Cardiac fibroblast (primary cell): ENCODE measurements at regions not wholly inside any gene's neighbourhood (a gene's known extent, or its start where the extent isn't known, plus 50 kb on each side); places are given as distances from the start of the nearest gene placed in this dataset.
A peak's percentile ranks its signal among the peaks of the same experiment; 100 is the strongest.

Experiments used
- DNase-seq, 2 donors: peaks; one replicate each; pipeline versions ENCODE4 v3.0.0 to v3.0.0-alpha.2; 2010; ENCODE audit warnings: low read depth in 2 of 2
- H3K4me3 ChIP-seq, 2 donors: replicated peaks in 1 of 2; 1 replicate in 1 of 2; 2 replicates in 1 of 2; pipeline ENCODE4 v1.5.1; 2011; ENCODE audit warnings: low read depth in 2 of 2, low read length in 2 of 2, mild to moderate bottlenecking in 2 of 2, moderate library complexity in 1 of 2
- CTCF ChIP-seq: IDR thresholded peaks from one replicate; pipeline ENCODE4 v1.5.1; 2011; ENCODE audit warnings: low read depth, mild to moderate bottlenecking, low read length, inconsistent platforms

DNA sequence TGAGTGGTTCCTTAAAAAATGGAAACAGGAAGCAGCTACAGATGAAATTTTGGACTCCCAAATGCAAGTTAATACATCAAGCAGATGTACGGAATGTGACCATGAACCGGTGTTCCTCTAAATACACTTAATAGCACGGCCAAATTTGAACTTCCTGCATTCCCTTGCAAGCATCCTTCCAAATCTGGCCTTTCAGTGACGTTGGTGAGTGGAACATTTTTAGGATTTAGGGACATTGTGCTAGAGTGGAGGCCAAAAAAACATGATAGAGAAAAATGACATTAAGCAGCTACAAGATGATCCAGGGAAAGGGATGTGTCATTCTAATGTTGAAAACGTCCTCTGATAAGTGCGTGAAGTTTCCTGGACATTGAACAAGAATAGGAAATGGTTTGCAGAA is 62.1 kb downstream of the CTAGE1 start:
- DNase-seq: peak in 1 of 2 donors; percentile 71
- no peak overlapping the region for H3K4me3 ChIP-seq
- TF ChIP-seq CTCF: no peak

GRCh38 chr18:22355069-22355468 is 62.6 kb downstream of the CTAGE1 start:
- H3K4me3 ChIP-seq: no peak overlapping the region
- TF ChIP-seq CTCF: no peak
- peak in 1 of 2 donors; percentile 28 for DNase-seq

DNA sequence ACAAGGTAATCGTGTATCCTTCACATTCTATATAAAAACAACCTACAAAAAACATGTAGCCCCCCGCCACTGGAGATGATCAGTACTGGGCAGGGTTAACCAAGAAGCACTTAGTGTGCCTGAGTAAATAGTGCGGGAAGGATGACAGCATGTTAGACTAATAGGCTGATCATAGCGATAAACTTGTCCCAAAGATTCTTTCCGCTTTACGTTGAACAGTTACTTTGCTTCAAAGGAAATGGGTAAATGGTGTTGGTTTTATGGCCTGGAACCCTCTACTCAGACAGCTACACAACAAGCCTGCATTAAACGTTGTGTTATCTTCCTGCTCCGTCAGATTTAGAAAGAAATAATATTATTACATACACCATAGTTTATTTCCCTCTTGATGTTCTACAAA is 67.7 kb downstream of the CTAGE1 start:
- no peak for TF ChIP-seq CTCF
- DNase-seq: no peak
- H3K4me3 ChIP-seq: no peak overlapping the region

- TF ChIP-seq CTCF: no peak
- peak in 1 of 2 donors; percentile 95 for DNase-seq
- peak overlapping the region; percentile 46 to 47 for H3K4me3 ChIP-seq
Measured at GRCh38 chr18:22349317-22349898, 68.3 kb downstream of the CTAGE1 start.

DNA sequence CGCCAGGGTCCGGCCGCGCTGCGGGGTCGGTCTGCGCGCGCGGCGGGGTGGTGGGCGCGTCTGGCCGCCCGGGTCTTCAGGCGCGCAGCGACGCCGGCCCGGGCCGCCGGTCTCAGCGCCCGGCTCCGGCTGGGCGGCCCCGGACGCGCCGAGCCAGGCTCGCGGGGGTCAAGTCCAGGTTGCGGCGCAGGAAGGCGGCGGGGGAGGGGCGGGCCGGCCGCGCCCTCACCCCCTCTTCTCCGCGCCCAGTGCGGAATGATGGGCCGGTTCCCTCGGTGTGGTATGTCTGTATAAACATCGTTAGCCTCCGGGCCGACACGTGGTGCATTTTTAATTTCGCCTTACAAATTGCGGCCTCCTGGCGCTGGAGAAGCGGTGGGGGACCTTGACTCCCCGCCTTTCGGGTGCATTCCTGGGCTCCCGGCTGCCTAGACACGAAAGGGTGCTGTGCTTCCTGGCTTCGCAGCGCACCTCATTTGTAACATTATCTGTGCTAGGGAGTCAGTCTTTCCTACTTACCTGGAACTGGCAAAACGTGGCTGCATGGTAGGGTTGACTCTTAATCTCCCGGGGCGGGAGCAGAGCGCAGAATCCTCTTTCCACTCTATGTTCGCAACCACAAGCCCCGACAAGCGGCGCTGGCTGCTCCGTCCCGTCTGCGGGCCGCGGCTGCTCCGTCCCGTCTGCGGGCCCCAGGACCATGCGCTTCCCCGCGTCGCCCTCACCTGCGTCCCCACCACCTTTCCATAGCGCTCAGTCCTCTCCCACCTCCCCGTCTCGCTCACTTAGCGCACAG is 69.0 kb downstream of the CTAGE1 start:
- no peak for TF ChIP-seq CTCF
- DNase-seq: peak; percentile 47 to 90
- peak overlapping the region; percentile 46 to 47 for H3K4me3 ChIP-seq

GRCh38 chr18:22347606-22348511 is 69.9 kb downstream of the CTAGE1 start:
- TF ChIP-seq CTCF: no peak
- H3K4me3 ChIP-seq: peak overlapping the region; percentile 46 to 47
- DNase-seq: peak in 1 of 2 donors; percentile 49
